HK-2 (cell line): ENCODE measurements at regions not wholly inside any gene's neighbourhood (a gene's known extent, or its start where the extent isn't known, plus 50 kb on each side); places are given as distances from the start of the nearest gene placed in this dataset.

Experiments
- DNase-seq: peaks from one replicate; pipeline ENCODE4 v3.0.0-alpha.2; 2018; ENCODE audit not compliant: unreplicated experiment

- DNase-seq, result no peak
Observed at GRCh38 chr18:28855989-28856388, 679.1 kb upstream of the CDH2 start.

GRCh38 chr18:28855524-28855923, 678.6 kb upstream of the CDH2 start:
- DNase-seq, result no peak

- DNase-seq, result no peak
Observed at GRCh38 chr18:28854964-28855363, 678.0 kb upstream of the CDH2 start.

- no peak for DNase-seq
Observed at GRCh38 chr18:28846958-28847357, 670.0 kb upstream of the CDH2 start.

- no peak for DNase-seq
Observed at GRCh38 chr18:28837100-28837499, 660.2 kb upstream of the CDH2 start.

- DNase-seq, result no peak
Observed at GRCh38 chr18:28834889-28835288, 658.0 kb upstream of the CDH2 start.

- no peak for DNase-seq
Observed at GRCh38 chr18:28831908-28832307, 655.0 kb upstream of the CDH2 start.

- DNase-seq, result no peak
Observed at GRCh38 chr18:28831476-28831875, 654.5 kb upstream of the CDH2 start.

- DNase-seq, result no peak
Observed at GRCh38 chr18:28826107-28826506, 649.2 kb upstream of the CDH2 start.

GRCh38 chr18:28824183-28824574, 647.2 kb upstream of the CDH2 start:
- DNase-seq, result no peak

GRCh38 chr18:28823506-28824182, 646.7 kb upstream of the CDH2 start:
- DNase-seq, result no peak

GRCh38 chr18:28820353-28820752, 643.4 kb upstream of the CDH2 start:
- no peak for DNase-seq

GRCh38 chr18:28816155-28816554, 639.2 kb upstream of the CDH2 start:
- DNase-seq, result no peak

GRCh38 chr18:28814365-28814764, 637.4 kb upstream of the CDH2 start:
- DNase-seq, result no peak

- DNase-seq, result no peak
Observed at GRCh38 chr18:28808373-28808772, 631.4 kb upstream of the CDH2 start.

- no peak for DNase-seq
Observed at GRCh38 chr18:28805491-28805890, 628.6 kb upstream of the CDH2 start.

GRCh38 chr18:28804512-28805202, 627.7 kb upstream of the CDH2 start:
- DNase-seq, result no peak

GRCh38 chr18:28802546-28802945, 625.6 kb upstream of the CDH2 start:
- DNase-seq, result no peak

- no peak for DNase-seq
Observed at GRCh38 chr18:28801876-28802275, 624.9 kb upstream of the CDH2 start.

- DNase-seq, result no peak
Observed at GRCh38 chr18:28794459-28795245, 617.7 kb upstream of the CDH2 start.

GRCh38 chr18:28793901-28794300, 617.0 kb upstream of the CDH2 start:
- no peak for DNase-seq

- no peak for DNase-seq
Observed at GRCh38 chr18:28792404-28793086, 615.6 kb upstream of the CDH2 start.
